ENCODE measurements at regions not wholly inside any gene's neighbourhood (a gene's known extent, or its start where the extent isn't known, plus 50 kb on each side); places are given as distances from the start of the nearest gene placed in this dataset.

- no peak overlapping the region for H3K14ac ChIP-seq (ENCODE audit: insufficient read length)
- H3K23ac ChIP-seq (ENCODE audit: insufficient read length): no peak overlapping the region
- H2BK5ac ChIP-seq (ENCODE audit: low read depth, low read length): no peak overlapping the region
- POLR2A ChIA-PET (ENCODE audit: partially characterized antibody): no interaction called here
- no peak overlapping the region for H4K91ac ChIP-seq (replicated peaks; ENCODE audit: insufficient read length, low read length)
- DNase-seq (ENCODE audit: low read depth in 1 of 2, low spot score in 2 of 2): no peak
- H3K27me3 ChIP-seq (replicated peaks in 1 of 4; ENCODE audit: control insufficient read depth in 3 of 4, extremely low read depth in 1 of 4, insufficient read depth in 3 of 4, low read length in 3 of 4): no peaks in the 10 kb centered on the region
- no peaks in the 10 kb centered on the region for H3K36me3 ChIP-seq (ENCODE audit: control insufficient read depth in 2 of 4, insufficient read depth in 4 of 4, low read length in 3 of 4)
- H2BK15ac ChIP-seq (ENCODE audit: low read length): no peak overlapping the region
- CTCF ChIA-PET (ENCODE audit: partially characterized antibody): no interaction called here
- peaks cover 17 to 18% of the 10 kb centered on the region in 2 experiments for H3K9me3 ChIP-seq (ENCODE audit: insufficient read depth in 2 of 2, low read depth in 1 of 2, low read length in 1 of 2)
- H3K79me2 ChIP-seq (ENCODE audit: control insufficient read depth in 1 of 2, insufficient read depth in 2 of 2, low read length in 2 of 2): no peaks in the 10 kb centered on the region
- no peak overlapping the region for H3K18ac ChIP-seq (ENCODE audit: extremely low read depth, low read length)
- no peak overlapping the region for H4K5ac ChIP-seq (ENCODE audit: insufficient read length, low read depth, low read length)
- FAIRE-seq: no peak
- no peak overlapping the region for H3K4me2 ChIP-seq (ENCODE audit: insufficient read depth in 1 of 2, low read depth in 2 of 2, low read length in 2 of 2)
- no peak overlapping the region for H3K4me3 ChIP-seq (ENCODE audit: extremely low read depth in 1 of 4, insufficient read depth in 2 of 4, low read depth in 3 of 4, low read length in 4 of 4)
- no peaks in the 10 kb centered on the region for H4K20me1 ChIP-seq (replicated peaks in 1 of 2; ENCODE audit: control insufficient read depth in 1 of 2, insufficient read depth in 2 of 2, low read length in 2 of 2)
- TF ChIP-seq SUZ12 (IDR thresholded peaks at IDR 0.05; ENCODE audit: low read length): no peak
- no peak for TF ChIP-seq KDM4A (IDR thresholded peaks at IDR 0.05; ENCODE audit: low read depth, low read length, severe bottlenecking)
- no peak for TF ChIP-seq ATF3 (IDR thresholded peaks at IDR 0.05; ENCODE audit: insufficient read depth, low read depth, low read length)
- no peak for TF ChIP-seq CHD1 (IDR thresholded peaks at IDR 0.05; ENCODE audit: low read depth, low read length)
- TF ChIP-seq E2F6 (IDR thresholded peaks at IDR 0.05): no peak
- TF ChIP-seq SP1 (IDR thresholded peaks at IDR 0.05; ENCODE audit: low read depth, low read length): no peak
- TF ChIP-seq TBP (IDR thresholded peaks at IDR 0.05; ENCODE audit: low read depth, low read length): no peak
- TF ChIP-seq KDM5A (IDR thresholded peaks at IDR 0.05; ENCODE audit: low read length): no peak
- TF ChIP-seq EGR1 (IDR thresholded peaks at IDR 0.05; ENCODE audit: borderline replicate concordance, low read depth, low read length): no peak
- no peak for TF ChIP-seq TAF7 (optimal IDR thresholded peaks at IDR 0.05; ENCODE audit: borderline replicate concordance, low read depth, low read length)
- no peak for TF ChIP-seq HDAC2 (IDR thresholded peaks at IDR 0.05; ENCODE audit: borderline replicate concordance in 1 of 2, low read depth in 2 of 2, low read length in 2 of 2)
- no peak for TF ChIP-seq FOSL1 (IDR thresholded peaks at IDR 0.05; ENCODE audit: insufficient read depth, low read depth, low read length)
- no peak overlapping the region for H2AFZ ChIP-seq (ENCODE audit: low read length)
- H2BK12ac ChIP-seq (ENCODE audit: low read depth, low read length): no peak overlapping the region
- H3K79me1 ChIP-seq (ENCODE audit: low read depth, low read length): no peaks in the 10 kb centered on the region
- no peaks in the 10 kb centered on the region for H3K23me2 ChIP-seq (ENCODE audit: low read depth, low read length)
- no peak overlapping the region for H4K8ac ChIP-seq (ENCODE audit: extremely low read depth, insufficient read depth, low read length)
- H3K56ac ChIP-seq (replicated peaks; ENCODE audit: insufficient read length, low read depth, low read length): no peak overlapping the region
- H2BK20ac ChIP-seq (ENCODE audit: low read length): no peak overlapping the region
- no peak overlapping the region for H3K9ac ChIP-seq (replicated peaks in 1 of 4; ENCODE audit: extremely low read depth in 1 of 4, low read depth in 3 of 4, low read length in 3 of 4)
- H3K4ac ChIP-seq (replicated peaks; ENCODE audit: insufficient read length, low read depth, low read length): no peak overlapping the region
- H3K4me1 ChIP-seq (replicated peaks in 1 of 4; ENCODE audit: control insufficient read depth in 3 of 4, insufficient read depth in 4 of 4, low read length in 3 of 4): no peaks in the 10 kb centered on the region
- no peak overlapping the region for H2AK5ac ChIP-seq (ENCODE audit: low read depth, low read length)
- no peak overlapping the region for H2BK120ac ChIP-seq (replicated peaks; ENCODE audit: low read depth, low read length)
- 90% methylated on average over 3 of the region's 3 CpGs; no CpG with 5 or more reads in 1 of the 2 experiments for whole genome bisulfite sequencing, 2 experiments (ENCODE audit: extremely low coverage in 1 of 2, insufficient coverage in 1 of 2, insufficient read length in 1 of 2, insufficient replicate concordance in 2 of 2, low coverage in 1 of 2, low lambda C conversion rate in 2 of 2, missing lambda C conversion rate in 1 of 2)
- no peak overlapping the region for H3K27ac ChIP-seq (ENCODE audit: low read depth, low read length)
Measured at GRCh38 chr3:68072062-68072461, 417.6 kb upstream of the SUCLG2 start.
